ENCODE measurements at regions not wholly inside any gene's neighbourhood (a gene's known extent, or its start where the extent isn't known, plus 50 kb on each side); places are given as distances from the start of the nearest gene placed in this dataset.

GRCh38 chr7:101690061-101690460, 61.0 kb upstream of the MYL10 start:
- Histone ChIP-seq H3K4me3 (ENCODE audit: low read length in 2 of 2) (no peak overlapping the region), H3K9me3 (ENCODE audit: control insufficient read depth in 2 of 2, low read length in 2 of 2) (no peaks in the 10 kb centered on the region), H3K27me3 (ENCODE audit: control insufficient read depth in 2 of 2, insufficient read depth in 2 of 2, low read length in 2 of 2) (no peaks in the 10 kb centered on the region), H3K9ac (ENCODE audit: low read depth in 1 of 2, low read length in 2 of 2) (peak overlapping the region in 1 of 2 donors; percentile 48), H3K4me1 (ENCODE audit: control insufficient read depth in 2 of 2, insufficient read depth in 2 of 2, low read length in 2 of 2) (peaks cover 13 to 27% of the 10 kb centered on the region in 2 donors), H3K36me3 (ENCODE audit: control insufficient read depth in 2 of 2, insufficient read depth in 2 of 2, low read length in 2 of 2) (no peaks in the 10 kb centered on the region), H3K27ac (ENCODE audit: low read depth in 2 of 2, low read length in 2 of 2) (peak overlapping the region in 1 of 2 donors; percentile 47)

- Histone ChIP-seq H3K9ac (ENCODE audit: low read depth in 1 of 2, low read length in 2 of 2) (peak overlapping the region in 1 of 2 donors; percentile 48), H3K27ac (ENCODE audit: low read depth in 2 of 2, low read length in 2 of 2) (peak overlapping the region; percentile 75 to 77), H3K36me3 (ENCODE audit: control insufficient read depth in 2 of 2, insufficient read depth in 2 of 2, low read length in 2 of 2) (no peaks in the 10 kb centered on the region), H3K27me3 (ENCODE audit: control insufficient read depth in 2 of 2, insufficient read depth in 2 of 2, low read length in 2 of 2) (no peaks in the 10 kb centered on the region), H3K4me3 (ENCODE audit: low read length in 2 of 2) (peak overlapping the region in 1 of 2 donors; percentile 10), H3K9me3 (ENCODE audit: control insufficient read depth in 2 of 2, low read length in 2 of 2) (no peaks in the 10 kb centered on the region), H3K4me1 (ENCODE audit: control insufficient read depth in 2 of 2, insufficient read depth in 2 of 2, low read length in 2 of 2) (peaks cover 13 to 27% of the 10 kb centered on the region in 2 donors)
These were observed 62.8 kb upstream of the MYL10 start for GRCh38 chr7:101691822-101692384.

DNA sequence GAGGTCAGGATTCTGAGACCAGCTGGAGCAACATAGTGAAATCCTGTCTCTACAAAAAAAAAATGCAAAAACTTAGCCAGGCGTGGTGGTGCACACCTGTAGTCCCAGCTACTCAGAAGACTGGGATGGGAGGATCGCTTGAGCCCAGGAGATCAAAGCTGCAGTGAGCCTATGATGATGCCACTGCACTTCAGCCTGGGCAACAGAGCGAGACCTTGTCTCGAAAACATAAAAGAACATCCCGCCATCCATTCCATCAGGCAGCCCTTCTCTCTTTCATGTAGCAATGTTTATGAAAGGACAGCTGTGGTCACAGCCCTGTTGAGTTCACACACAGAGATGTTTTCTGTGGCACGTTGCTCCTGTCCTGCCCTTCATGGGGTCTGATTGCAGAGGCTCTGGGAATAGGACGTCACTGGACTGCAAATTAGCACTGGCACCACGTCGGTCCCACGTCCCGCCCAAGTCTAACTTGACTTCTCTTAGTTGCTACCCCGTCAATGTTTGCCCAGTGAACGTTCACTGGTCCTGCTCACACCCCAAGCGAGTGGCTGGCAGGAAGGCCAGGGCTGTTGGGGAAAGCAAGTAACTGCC, 64.5 kb upstream of the MYL10 start:
- Histone ChIP-seq H3K4me1 (ENCODE audit: control insufficient read depth in 2 of 2, insufficient read depth in 2 of 2, low read length in 2 of 2) (peaks cover 11 to 20% of the 10 kb centered on the region in 2 donors), H3K9ac (ENCODE audit: low read depth in 1 of 2, low read length in 2 of 2) (peak overlapping the region in 1 of 2 donors; percentile 1), H3K27ac (ENCODE audit: low read depth in 2 of 2, low read length in 2 of 2) (peak overlapping the region in 1 of 2 donors; percentile 42), H3K27me3 (ENCODE audit: control insufficient read depth in 2 of 2, insufficient read depth in 2 of 2, low read length in 2 of 2) (no peaks in the 10 kb centered on the region), H3K9me3 (ENCODE audit: control insufficient read depth in 2 of 2, low read length in 2 of 2) (no peaks in the 10 kb centered on the region), H3K36me3 (ENCODE audit: control insufficient read depth in 2 of 2, insufficient read depth in 2 of 2, low read length in 2 of 2) (no peaks in the 10 kb centered on the region), H3K4me3 (ENCODE audit: low read length in 2 of 2) (no peak overlapping the region)

GRCh38 chr7:101698964-101699363, 69.9 kb upstream of the MYL10 start:
- Histone ChIP-seq H3K9me3 (ENCODE audit: control insufficient read depth in 2 of 2, low read length in 2 of 2) (no peaks in the 10 kb centered on the region), H3K27me3 (ENCODE audit: control insufficient read depth in 2 of 2, insufficient read depth in 2 of 2, low read length in 2 of 2) (peaks cover 0 to 2% of the 10 kb centered on the region in 2 donors), H3K36me3 (ENCODE audit: control insufficient read depth in 2 of 2, insufficient read depth in 2 of 2, low read length in 2 of 2) (no peaks in the 10 kb centered on the region), H3K4me1 (ENCODE audit: control insufficient read depth in 2 of 2, insufficient read depth in 2 of 2, low read length in 2 of 2) (peaks cover 11 to 20% of the 10 kb centered on the region in 2 donors), H3K4me3 (ENCODE audit: low read length in 2 of 2) (no peak overlapping the region), H3K9ac (ENCODE audit: low read depth in 1 of 2, low read length in 2 of 2) (no peak overlapping the region), H3K27ac (ENCODE audit: low read depth in 2 of 2, low read length in 2 of 2) (no peak overlapping the region)

DNA sequence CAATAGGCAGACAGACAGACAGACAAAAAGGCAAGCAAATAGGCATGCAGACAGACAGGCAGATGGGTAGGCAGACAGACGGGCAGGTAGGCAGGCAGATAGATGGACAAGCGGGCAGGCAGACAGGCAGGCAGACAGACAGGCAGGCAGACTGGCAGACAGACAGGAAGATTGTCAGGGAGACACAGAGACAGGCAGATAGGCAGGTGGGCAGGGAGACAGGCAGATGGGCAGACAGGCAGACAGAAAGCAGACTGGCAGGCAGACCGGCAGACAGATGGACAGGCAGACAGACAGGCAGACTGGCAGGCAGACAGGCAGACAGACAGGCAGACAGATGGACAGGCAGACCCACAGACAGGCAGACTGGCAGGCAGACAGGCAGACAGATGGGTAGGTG, 70.3 kb upstream of the MYL10 start:
- H3K36me3 ChIP-seq (ENCODE audit: control insufficient read depth in 2 of 2, insufficient read depth in 2 of 2, low read length in 2 of 2) = no peaks in the 10 kb centered on the region
- peaks cover 11 to 20% of the 10 kb centered on the region in 2 donors for H3K4me1 ChIP-seq (ENCODE audit: control insufficient read depth in 2 of 2, insufficient read depth in 2 of 2, low read length in 2 of 2)
- H3K9ac ChIP-seq (ENCODE audit: low read depth in 1 of 2, low read length in 2 of 2) = peak overlapping the region in 1 of 2 donors; percentile 5
- H3K27ac ChIP-seq (ENCODE audit: low read depth in 2 of 2, low read length in 2 of 2) = no peak overlapping the region
- H3K27me3 ChIP-seq (ENCODE audit: control insufficient read depth in 2 of 2, insufficient read depth in 2 of 2, low read length in 2 of 2) = peaks cover 0 to 2% of the 10 kb centered on the region in 2 donors
- no peaks in the 10 kb centered on the region for H3K9me3 ChIP-seq (ENCODE audit: control insufficient read depth in 2 of 2, low read length in 2 of 2)
- H3K4me3 ChIP-seq (ENCODE audit: low read length in 2 of 2) = no peak overlapping the region

- Histone ChIP-seq H3K4me1 (ENCODE audit: control insufficient read depth in 2 of 2, insufficient read depth in 2 of 2, low read length in 2 of 2) (peaks cover 11 to 21% of the 10 kb centered on the region in 2 donors), H3K27me3 (ENCODE audit: control insufficient read depth in 2 of 2, insufficient read depth in 2 of 2, low read length in 2 of 2) (peaks cover 0 to 2% of the 10 kb centered on the region in 2 donors), H3K27ac (ENCODE audit: low read depth in 2 of 2, low read length in 2 of 2) (peak overlapping the region; percentile 89 to 93)
These were observed 71.1 kb upstream of the MYL10 start for GRCh38 chr7:101699881-101700823.

GRCh38 chr7:101701153-101701794, 72.2 kb upstream of the MYL10 start:
- peaks cover 0 to 2% of the 10 kb centered on the region in 2 donors for H3K27me3 ChIP-seq (ENCODE audit: control insufficient read depth in 2 of 2, insufficient read depth in 2 of 2, low read length in 2 of 2)
- no peaks in the 10 kb centered on the region for H3K36me3 ChIP-seq (ENCODE audit: control insufficient read depth in 2 of 2, insufficient read depth in 2 of 2, low read length in 2 of 2)
- H3K9ac ChIP-seq (ENCODE audit: low read depth in 1 of 2, low read length in 2 of 2) = peak overlapping the region; percentile 65 to 66
- no peaks in the 10 kb centered on the region for H3K9me3 ChIP-seq (ENCODE audit: control insufficient read depth in 2 of 2, low read length in 2 of 2)
- H3K4me3 ChIP-seq (ENCODE audit: low read length in 2 of 2) = peak overlapping the region; percentile 61
- peaks cover 11 to 27% of the 10 kb centered on the region in 2 donors for H3K4me1 ChIP-seq (ENCODE audit: control insufficient read depth in 2 of 2, insufficient read depth in 2 of 2, low read length in 2 of 2)
- peak overlapping the region; percentile 89 to 93 for H3K27ac ChIP-seq (ENCODE audit: low read depth in 2 of 2, low read length in 2 of 2)

More at GRCh38 chr7:101699881-101700823, 71.1 kb upstream of the MYL10 start:
- Histone ChIP-seq H3K36me3 (ENCODE audit: control insufficient read depth in 2 of 2, insufficient read depth in 2 of 2, low read length in 2 of 2) (no peaks in the 10 kb centered on the region), H3K9ac (ENCODE audit: low read depth in 1 of 2, low read length in 2 of 2) (peak overlapping the region in 1 of 2 donors; percentile 65), H3K4me3 (ENCODE audit: low read length in 2 of 2) (no peak overlapping the region), H3K9me3 (ENCODE audit: control insufficient read depth in 2 of 2, low read length in 2 of 2) (no peaks in the 10 kb centered on the region)

DNA sequence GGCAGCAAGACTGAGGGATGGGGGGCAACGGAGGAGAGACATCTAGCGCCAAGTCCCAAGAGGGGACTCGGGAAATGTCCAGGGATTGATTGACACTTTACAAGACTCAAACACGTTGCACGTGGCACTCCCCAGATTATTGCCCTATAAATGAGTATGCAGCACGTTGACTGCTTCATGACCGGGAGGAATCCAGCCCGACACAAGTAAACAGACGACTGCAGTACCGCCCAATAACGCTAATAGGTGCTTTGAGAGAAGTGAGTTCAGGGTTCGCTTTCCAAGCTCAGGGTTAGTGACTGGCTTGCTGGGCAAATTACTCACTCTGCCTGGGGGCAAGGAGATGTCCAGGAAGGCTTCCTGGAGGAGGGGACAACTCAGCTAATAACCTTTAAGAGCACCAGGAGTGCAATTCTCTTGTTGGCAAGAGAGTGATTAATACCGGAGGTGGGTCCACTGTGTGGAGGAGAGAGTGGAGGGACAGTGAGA, 73.3 kb upstream of the MYL10 start:
- H3K27ac ChIP-seq (ENCODE audit: low read depth in 2 of 2, low read length in 2 of 2) = peak overlapping the region; percentile 89 to 93
- H3K9ac ChIP-seq (ENCODE audit: low read depth in 1 of 2, low read length in 2 of 2) = peak overlapping the region in 1 of 2 donors; percentile 65
- peaks cover 0 to 2% of the 10 kb centered on the region in 2 donors for H3K27me3 ChIP-seq (ENCODE audit: control insufficient read depth in 2 of 2, insufficient read depth in 2 of 2, low read length in 2 of 2)
- H3K36me3 ChIP-seq (ENCODE audit: control insufficient read depth in 2 of 2, insufficient read depth in 2 of 2, low read length in 2 of 2) = no peaks in the 10 kb centered on the region
- H3K4me1 ChIP-seq (ENCODE audit: control insufficient read depth in 2 of 2, insufficient read depth in 2 of 2, low read length in 2 of 2) = peaks cover 20 to 38% of the 10 kb centered on the region in 2 donors
- no peaks in the 10 kb centered on the region for H3K9me3 ChIP-seq (ENCODE audit: control insufficient read depth in 2 of 2, low read length in 2 of 2)
- H3K4me3 ChIP-seq (ENCODE audit: low read length in 2 of 2) = peak overlapping the region; percentile 31 to 61

DNA sequence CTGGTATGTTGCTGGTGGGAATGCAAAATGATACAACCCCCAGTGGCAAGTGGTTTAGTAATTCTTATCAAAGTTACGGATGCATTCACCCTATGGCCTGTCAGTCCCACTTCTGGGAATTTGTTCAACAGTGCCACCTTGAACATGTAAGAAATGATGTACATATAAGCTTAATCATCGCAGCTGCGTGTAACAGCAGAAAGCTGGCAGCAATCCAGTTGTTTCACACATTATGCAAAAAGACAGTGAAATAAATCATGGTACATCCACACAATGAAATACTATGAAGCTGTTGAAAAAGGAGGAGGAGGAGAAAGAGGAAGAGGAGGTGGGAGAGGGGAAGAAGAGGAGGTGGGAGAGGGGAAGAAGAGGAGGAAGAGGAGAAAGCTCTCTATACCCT, 76.2 kb upstream of the MYL10 start:
- Histone ChIP-seq H3K9me3 (ENCODE audit: control insufficient read depth in 2 of 2, low read length in 2 of 2) (no peaks in the 10 kb centered on the region), H3K9ac (ENCODE audit: low read depth in 1 of 2, low read length in 2 of 2) (peak overlapping the region in 1 of 2 donors; percentile 34), H3K27ac (ENCODE audit: low read depth in 2 of 2, low read length in 2 of 2) (peak overlapping the region; percentile 9 to 37), H3K27me3 (ENCODE audit: control insufficient read depth in 2 of 2, insufficient read depth in 2 of 2, low read length in 2 of 2) (no peaks in the 10 kb centered on the region), H3K36me3 (ENCODE audit: control insufficient read depth in 2 of 2, insufficient read depth in 2 of 2, low read length in 2 of 2) (no peaks in the 10 kb centered on the region), H3K4me3 (ENCODE audit: low read length in 2 of 2) (no peak overlapping the region), H3K4me1 (ENCODE audit: control insufficient read depth in 2 of 2, insufficient read depth in 2 of 2, low read length in 2 of 2) (peaks cover 26 to 48% of the 10 kb centered on the region in 2 donors)
